Uterus (tissue), 2 donors: ENCODE measurements at regions not wholly inside any gene's neighbourhood (a gene's known extent, or its start where the extent isn't known, plus 50 kb on each side); places are given as distances from the start of the nearest gene placed in this dataset.

Experiments
- POLR2A ChIP-seq, 2 donors: fragments of 450-650 bp; IDR thresholded peaks; one replicate each; pipeline ENCODE4 v1.6.1; 2016; ENCODE audit warnings: antibody characterized with exemption in 2 of 2, mild to moderate bottlenecking in 1 of 2, moderate library complexity in 1 of 2
- TF ChIP-seq, protein P1 (sequence below), 4 experiments: fragments of 200-600 bp in 2 of 4; fragments of 450-650 bp in 2 of 4; sonication (generic) in 2 of 4; IDR thresholded peaks; one replicate each; pipeline ENCODE4 v1.5.1; 2016 to 2019; ENCODE audit warnings: antibody characterized with exemption in 4 of 4, mild to moderate bottlenecking in 2 of 4, moderate library complexity in 1 of 4

DNA sequence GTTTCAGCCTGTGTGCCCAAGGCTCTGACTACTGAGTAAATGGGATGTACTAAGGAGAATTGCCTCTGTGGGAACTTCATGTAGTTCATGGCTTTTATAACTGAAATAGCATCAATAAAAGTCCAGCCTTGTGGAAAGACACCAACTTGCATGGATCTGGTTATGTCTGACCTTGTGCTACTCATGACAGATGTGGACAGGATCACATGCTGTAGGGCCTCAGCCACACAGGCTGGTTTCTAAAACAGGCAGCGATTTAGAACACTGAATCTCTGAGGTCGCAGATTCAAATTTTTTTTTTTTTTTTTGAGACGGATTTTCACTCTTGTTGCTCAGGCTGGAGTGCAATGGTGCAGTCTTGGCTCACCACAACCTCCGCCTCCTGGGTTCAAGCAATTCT, 66.5 kb upstream of the SPIN1 start:
- TF ChIP-seq POLR2A (IDR thresholded peaks at IDR 0.05), result no peak
- TF ChIP-seq, protein P1, sequence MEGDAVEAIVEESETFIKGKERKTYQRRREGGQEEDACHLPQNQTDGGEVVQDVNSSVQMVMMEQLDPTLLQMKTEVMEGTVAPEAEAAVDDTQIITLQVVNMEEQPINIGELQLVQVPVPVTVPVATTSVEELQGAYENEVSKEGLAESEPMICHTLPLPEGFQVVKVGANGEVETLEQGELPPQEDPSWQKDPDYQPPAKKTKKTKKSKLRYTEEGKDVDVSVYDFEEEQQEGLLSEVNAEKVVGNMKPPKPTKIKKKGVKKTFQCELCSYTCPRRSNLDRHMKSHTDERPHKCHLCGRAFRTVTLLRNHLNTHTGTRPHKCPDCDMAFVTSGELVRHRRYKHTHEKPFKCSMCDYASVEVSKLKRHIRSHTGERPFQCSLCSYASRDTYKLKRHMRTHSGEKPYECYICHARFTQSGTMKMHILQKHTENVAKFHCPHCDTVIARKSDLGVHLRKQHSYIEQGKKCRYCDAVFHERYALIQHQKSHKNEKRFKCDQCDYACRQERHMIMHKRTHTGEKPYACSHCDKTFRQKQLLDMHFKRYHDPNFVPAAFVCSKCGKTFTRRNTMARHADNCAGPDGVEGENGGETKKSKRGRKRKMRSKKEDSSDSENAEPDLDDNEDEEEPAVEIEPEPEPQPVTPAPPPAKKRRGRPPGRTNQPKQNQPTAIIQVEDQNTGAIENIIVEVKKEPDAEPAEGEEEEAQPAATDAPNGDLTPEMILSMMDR (IDR thresholded peaks at IDR 0.05), result no peak
